ENCODE measurements at regions not wholly inside any gene's neighbourhood (a gene's known extent, or its start where the extent isn't known, plus 50 kb on each side); places are given as distances from the start of the nearest gene placed in this dataset.

DNA sequence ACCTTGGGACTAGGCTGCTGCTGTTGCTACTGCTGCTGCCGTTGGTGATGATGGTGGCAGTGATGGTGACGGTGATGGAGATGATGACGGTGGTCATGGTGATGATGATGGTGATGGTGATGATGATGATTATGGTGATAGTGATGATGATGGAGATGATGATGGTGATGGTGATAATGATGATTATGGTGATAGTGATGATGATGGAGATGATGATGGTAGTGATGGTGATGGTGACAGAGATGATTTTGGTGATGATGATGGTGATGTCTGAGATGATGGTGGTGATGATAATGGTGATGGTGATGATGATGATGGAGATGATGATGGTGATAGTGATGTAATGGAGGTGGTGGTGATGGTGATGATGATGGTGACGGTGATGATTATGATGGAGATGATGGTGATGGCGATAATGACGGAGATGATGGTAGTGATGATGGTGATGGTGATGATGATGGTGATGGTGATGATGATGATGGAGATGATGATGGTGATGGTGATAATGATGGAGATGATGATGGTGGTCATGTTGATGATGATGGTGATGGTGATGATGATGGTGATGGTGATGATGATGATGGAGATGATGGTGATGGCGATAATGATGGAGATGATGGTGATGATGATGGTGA lies 156.8 kb upstream of the PWP1 start:
- 91% methylated on average over 7 of the region's 7 CpGs for WGBS (ENCODE audit: low lambda C conversion rate)
- intact Hi-C loops (cut with micrococcal nuclease; ENCODE audit: unreplicated experiment) (no loop called here), in situ Hi-C loops (cut with HindIII; ENCODE audit: extremely low pct_ligation_motif_present, low pct_unique_long_range_greater_than_20kb) (no loop called here)
- Histone ChIP-seq H3K79me2 (ENCODE audit: insufficient read depth, low read length) (no peaks in the 10 kb centered on the region), H3K9me3 (ENCODE audit: low read length) (no peaks in the 10 kb centered on the region), H3K4me1 (ENCODE audit: insufficient read depth, low read length) (peaks cover 29% of the 10 kb centered on the region), H2AFZ (ENCODE audit: low read length) (no peak overlapping the region), H4K20me1 (ENCODE audit: insufficient read depth, low read length) (no peaks in the 10 kb centered on the region), H3K4me2 (ENCODE audit: low read depth, low read length) (no peak overlapping the region), H3K27ac (ENCODE audit: extremely low read length, insufficient read depth, low read length) (no peak overlapping the region), H3K4me3 (replicated peaks in 1 of 3; ENCODE audit: insufficient read depth in 1 of 3, low read depth in 2 of 3, low read length in 3 of 3) (no peak overlapping the region), H3K36me3 (replicated peaks in 1 of 2; ENCODE audit: control insufficient read depth in 1 of 2, insufficient read depth in 2 of 2, low read length in 2 of 2) (no peaks in the 10 kb centered on the region), H3K9ac (ENCODE audit: insufficient read depth, low read depth, low read length) (no peak overlapping the region), H3K27me3 (ENCODE audit: control insufficient read depth in 1 of 2, insufficient read depth in 2 of 2, low read length in 2 of 2) (no peaks in the 10 kb centered on the region)
- FAIRE-seq (peak; percentile 18), ATAC-seq (no peak), DNase-seq (ENCODE audit: low spot score) (no peak)
- ChIA-PET CTCF (ENCODE audit: low intra/inter-chr PET ratio, low total read pairs) (no interaction called here), POLR2A (no interaction called here)
- BruUV-seq (replicated peaks): no TSS peak
- TF ChIP-seq SOX6 (IDR thresholded peaks at IDR 0.05): 0 out of 2 replicates have a peak, but pooled peaks have one; percentile 36
- no peak for TF ChIP-seq SOX6 (CRISPR knock-in tag; IDR thresholded peaks at IDR 0.05)
- no peak for TF ChIP-seq SNAPC4 (CRISPR knock-in tag; IDR thresholded peaks at IDR 0.05)
- no peak for TF ChIP-seq RFXANK (CRISPR knock-in tag; IDR thresholded peaks at IDR 0.05)
- TF ChIP-seq TMF1 (CRISPR knock-in tag; IDR thresholded peaks at IDR 0.05; ENCODE audit: low read depth): no peak
- no peak for TF ChIP-seq RELA (CRISPR knock-in tag; IDR thresholded peaks at IDR 0.05)
- 0 out of 2 replicates have a peak, but pooled peaks have one; percentile 47 for TF ChIP-seq ZNF207 (IDR thresholded peaks at IDR 0.05; ENCODE audit: borderline replicate concordance)
- no peak for TF ChIP-seq KLF15 (CRISPR knock-in tag; IDR thresholded peaks at IDR 0.05; ENCODE audit: borderline replicate concordance)
- TF ChIP-seq ZNF224 (CRISPR knock-in tag; IDR thresholded peaks at IDR 0.05): no peak
- TF ChIP-seq TFDP2 (CRISPR knock-in tag; IDR thresholded peaks at IDR 0.05): no peak
- TF ChIP-seq, protein P1, sequence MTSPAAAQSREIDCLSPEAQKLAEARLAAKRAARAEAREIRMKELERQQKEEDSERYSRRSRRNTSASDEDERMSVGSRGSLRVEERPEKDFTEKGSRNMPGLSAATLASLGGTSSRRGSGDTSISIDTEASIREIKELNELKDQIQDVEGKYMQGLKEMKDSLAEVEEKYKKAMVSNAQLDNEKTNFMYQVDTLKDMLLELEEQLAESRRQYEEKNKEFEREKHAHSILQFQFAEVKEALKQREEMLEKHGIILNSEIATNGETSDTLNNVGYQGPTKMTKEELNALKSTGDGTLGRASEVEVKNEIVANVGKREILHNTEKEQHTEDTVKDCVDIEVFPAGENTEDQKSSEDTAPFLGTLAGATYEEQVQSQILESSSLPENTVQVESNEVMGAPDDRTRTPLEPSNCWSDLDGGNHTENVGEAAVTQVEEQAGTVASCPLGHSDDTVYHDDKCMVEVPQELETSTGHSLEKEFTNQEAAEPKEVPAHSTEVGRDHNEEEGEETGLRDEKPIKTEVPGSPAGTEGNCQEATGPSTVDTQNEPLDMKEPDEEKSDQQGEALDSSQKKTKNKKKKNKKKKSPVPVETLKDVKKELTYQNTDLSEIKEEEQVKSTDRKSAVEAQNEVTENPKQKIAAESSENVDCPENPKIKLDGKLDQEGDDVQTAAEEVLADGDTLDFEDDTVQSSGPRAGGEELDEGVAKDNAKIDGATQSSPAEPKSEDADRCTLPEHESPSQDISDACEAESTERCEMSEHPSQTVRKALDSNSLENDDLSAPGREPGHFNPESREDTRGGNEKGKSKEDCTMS (CRISPR knock-in tag; conservative IDR thresholded peaks at IDR 0.05): no peak
- no peak for TF ChIP-seq ZNF619 (CRISPR knock-in tag; IDR thresholded peaks at IDR 0.05)
- TF ChIP-seq SP1 (IDR thresholded peaks at IDR 0.05): peak; percentile 15; the same call in 1 of the 2 replicates
- TF ChIP-seq SP1 (CRISPR knock-in tag; IDR thresholded peaks at IDR 0.05): no peak
- TF ChIP-seq KDM6A (CRISPR knock-in tag; IDR thresholded peaks at IDR 0.05; ENCODE audit: low read depth): no peak
- no peak for TF ChIP-seq ZBTB8A (CRISPR knock-in tag; IDR thresholded peaks at IDR 0.05; ENCODE audit: borderline replicate concordance, low read depth)
- TF ChIP-seq ZNF367 (CRISPR knock-in tag; IDR thresholded peaks at IDR 0.05; ENCODE audit: borderline replicate concordance): no peak
- TF ChIP-seq, protein P2, sequence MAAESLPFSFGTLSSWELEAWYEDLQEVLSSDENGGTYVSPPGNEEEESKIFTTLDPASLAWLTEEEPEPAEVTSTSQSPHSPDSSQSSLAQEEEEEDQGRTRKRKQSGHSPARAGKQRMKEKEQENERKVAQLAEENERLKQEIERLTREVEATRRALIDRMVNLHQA (CRISPR knock-in tag; IDR thresholded peaks at IDR 0.05): no peak
- TF ChIP-seq XBP1 (CRISPR knock-in tag; IDR thresholded peaks at IDR 0.05): no peak
